ENCODE measurements at regions not wholly inside any gene's neighbourhood (a gene's known extent, or its start where the extent isn't known, plus 50 kb on each side); places are given as distances from the start of the nearest gene placed in this dataset.
"Not testable (repeated sequence)": the region's sequence is repeated elsewhere in the genome, so short reads cannot be mapped to it uniquely, and the experiment has no call there.

DNA sequence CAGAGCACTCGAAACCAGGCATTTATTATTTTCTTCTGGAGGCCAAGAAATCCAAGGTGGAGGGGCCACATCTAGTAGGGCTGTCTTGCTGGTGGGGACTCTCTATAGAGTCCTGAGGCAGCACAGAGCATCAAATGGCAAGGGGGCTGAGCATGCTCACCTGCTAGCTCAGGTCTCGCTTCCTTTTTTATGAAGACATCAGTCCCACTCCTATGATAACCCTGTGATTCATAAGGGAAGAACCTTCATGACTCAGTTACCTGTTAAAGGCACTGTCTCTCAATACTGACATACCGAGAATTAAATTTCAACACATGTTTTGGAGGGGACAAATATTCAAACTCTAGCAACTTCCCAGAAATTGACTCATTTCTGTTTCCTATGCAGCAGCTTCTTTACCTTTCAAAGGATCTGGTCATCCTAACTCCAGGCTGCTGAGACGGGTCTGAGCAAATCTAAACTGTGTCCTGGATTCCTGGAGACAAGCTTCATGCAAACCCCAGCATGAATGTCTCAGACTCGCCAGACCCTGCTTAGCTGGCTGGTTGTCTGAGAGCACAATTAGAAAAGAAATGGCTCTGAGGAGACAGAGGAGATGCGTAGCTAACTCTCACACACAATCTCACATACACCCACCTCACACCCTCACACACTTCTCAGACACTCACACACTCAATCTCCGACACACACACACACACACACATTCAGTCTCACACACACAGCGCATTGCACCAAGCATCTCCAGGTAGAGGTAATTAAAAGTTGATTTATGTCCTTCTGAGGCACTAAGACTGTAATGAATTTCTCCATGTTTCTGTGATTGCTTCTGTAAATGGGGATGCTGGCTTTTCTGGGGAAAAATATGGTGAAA is 280.8 kb downstream of the BCL2L11 start:
- H3K36me3 ChIP-seq; intact Hi-C loops (cut with DNase I; ENCODE audit: low total_unique reads); H3K4me1 ChIP-seq; H3K27ac ChIP-seq; DNase-seq; H3K9me3 ChIP-seq; H3K27me3 ChIP-seq; H3K4me3 ChIP-seq: not testable (repeated sequence)

DNA sequence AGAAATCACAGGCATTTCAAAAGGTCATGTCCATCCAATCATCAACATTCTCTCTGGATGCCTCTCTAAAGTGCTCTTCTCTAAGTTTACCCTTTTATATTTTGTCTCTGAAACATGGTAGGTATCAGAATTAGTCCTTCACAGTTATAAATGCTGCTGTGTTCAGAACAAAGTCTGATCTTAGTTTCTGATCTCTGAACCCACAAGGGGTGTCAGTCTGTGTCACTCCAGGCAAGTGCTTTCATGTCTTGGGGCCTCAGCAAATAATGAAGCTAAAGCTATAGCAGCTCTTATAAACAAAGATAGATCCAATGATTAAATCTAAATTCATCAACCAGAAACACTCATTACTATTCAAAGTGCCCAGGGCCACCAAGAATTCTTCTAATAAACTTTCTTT is 281.7 kb downstream of the BCL2L11 start:
- H3K36me3 ChIP-seq; H3K27me3 ChIP-seq; H3K4me1 ChIP-seq; DNase-seq; H3K9me3 ChIP-seq; H3K27ac ChIP-seq; intact Hi-C loops (cut with DNase I; ENCODE audit: low total_unique reads); H3K4me3 ChIP-seq: not testable (repeated sequence)

DNA sequence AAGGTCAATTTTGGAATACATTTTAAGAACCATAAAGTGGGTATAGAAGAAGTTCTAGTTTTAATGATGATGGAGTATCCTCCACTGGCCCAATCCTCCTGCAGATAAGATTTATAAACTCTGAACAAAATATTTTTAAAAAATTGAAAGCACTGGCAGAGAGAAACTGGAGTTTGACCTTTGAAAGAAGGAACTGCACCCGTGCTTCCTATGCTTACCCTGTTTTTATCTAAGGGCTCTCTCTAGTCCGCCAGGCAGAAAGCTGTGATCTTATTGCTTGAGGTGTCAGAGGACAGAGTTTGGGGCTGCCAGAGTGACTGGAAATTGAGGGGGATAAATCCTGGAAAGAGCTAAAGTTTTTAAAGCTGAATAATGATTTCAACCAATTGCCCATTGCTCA is 282.6 kb downstream of the BCL2L11 start:
- H3K4me3 ChIP-seq; H3K9me3 ChIP-seq; intact Hi-C loops (cut with DNase I; ENCODE audit: low total_unique reads); H3K27me3 ChIP-seq; H3K4me1 ChIP-seq; H3K36me3 ChIP-seq; DNase-seq; H3K27ac ChIP-seq: not testable (repeated sequence)

DNA sequence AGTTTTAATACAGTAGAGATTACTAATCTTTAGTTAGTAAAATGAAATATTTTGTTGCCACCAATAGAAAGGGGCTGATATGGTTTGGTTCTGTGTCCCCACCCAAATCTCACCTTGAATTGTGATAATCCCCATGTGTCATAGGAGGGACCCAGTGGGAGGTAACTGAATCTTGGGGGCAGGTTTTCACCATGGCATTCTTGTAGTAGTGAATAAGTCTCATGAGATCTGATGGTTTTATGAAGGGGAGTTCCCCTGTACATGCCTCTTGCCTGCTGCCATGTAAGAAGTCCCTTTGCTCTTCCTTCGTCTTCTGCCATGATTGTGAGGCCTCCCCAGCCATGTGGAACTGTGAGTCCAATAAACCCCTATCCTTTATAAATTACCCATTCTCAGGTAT is 285.9 kb downstream of the BCL2L11 start:
- intact Hi-C loops (cut with DNase I; ENCODE audit: low total_unique reads); H3K4me3 ChIP-seq; H3K4me1 ChIP-seq; H3K36me3 ChIP-seq; H3K27me3 ChIP-seq; H3K27ac ChIP-seq; H3K9me3 ChIP-seq; DNase-seq: not testable (repeated sequence)

DNA sequence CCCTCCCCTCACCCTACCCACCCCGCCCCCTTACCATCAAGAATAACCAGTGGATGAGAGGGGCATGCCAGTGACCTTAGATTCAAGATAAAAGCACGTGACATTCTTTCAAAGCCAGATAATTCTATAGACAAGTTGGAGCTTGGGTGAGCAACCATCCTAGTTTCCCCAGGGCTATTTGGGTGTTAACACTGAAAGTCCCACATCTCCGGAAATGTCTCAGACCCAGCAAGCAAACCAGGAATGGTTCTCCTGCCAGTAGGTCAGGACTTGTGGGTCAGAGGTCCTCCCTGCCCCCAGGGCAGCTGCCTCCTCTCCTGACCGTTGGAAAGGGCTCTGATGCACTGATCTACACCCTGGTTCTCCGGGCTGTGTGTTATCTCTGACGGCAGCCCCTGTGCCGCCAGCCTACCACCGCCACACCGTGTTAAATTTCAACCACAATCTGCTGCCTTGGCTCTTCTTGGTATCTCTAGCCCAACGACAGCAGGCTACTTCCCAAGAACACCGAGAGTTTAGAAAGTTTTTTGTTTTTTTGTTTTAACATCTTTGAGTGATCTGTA is 287.0 kb downstream of the BCL2L11 start:
- intact Hi-C loops (cut with DNase I; ENCODE audit: low total_unique reads); H3K9me3 ChIP-seq; H3K4me3 ChIP-seq; H3K36me3 ChIP-seq; H3K27ac ChIP-seq; H3K4me1 ChIP-seq; H3K27me3 ChIP-seq; DNase-seq: not testable (repeated sequence)

DNA sequence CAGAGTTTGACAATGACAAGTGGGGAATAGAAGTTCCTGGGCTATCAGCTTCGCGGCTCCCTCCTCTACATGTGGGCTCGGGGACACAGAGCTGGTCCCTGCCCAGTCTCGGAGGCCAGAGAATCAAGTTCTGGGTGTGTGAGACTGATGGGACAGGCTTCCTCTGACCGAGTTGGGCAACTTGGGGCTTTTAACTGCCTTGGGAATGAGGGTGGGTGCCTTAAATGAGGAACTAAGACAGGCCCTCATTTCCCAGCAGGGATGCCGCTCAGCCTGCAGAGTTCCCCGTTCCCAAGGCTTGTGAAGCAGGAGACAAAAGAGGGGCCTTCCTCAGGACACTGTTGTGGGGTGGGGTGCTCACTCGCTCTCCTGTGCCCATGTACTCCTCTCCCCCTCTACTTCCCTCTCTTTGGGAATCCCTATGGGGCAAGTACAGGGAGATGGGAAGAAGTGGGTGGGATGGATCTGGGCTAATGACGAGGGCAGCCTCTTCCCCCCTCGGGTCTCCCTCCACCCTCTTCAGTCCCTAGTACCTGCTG is 290.2 kb downstream of the BCL2L11 start:
- H3K9me3 ChIP-seq; H3K36me3 ChIP-seq; intact Hi-C loops (cut with DNase I; ENCODE audit: low total_unique reads); H3K27me3 ChIP-seq; H3K4me1 ChIP-seq; DNase-seq; H3K27ac ChIP-seq; H3K4me3 ChIP-seq: not testable (repeated sequence)

DNA sequence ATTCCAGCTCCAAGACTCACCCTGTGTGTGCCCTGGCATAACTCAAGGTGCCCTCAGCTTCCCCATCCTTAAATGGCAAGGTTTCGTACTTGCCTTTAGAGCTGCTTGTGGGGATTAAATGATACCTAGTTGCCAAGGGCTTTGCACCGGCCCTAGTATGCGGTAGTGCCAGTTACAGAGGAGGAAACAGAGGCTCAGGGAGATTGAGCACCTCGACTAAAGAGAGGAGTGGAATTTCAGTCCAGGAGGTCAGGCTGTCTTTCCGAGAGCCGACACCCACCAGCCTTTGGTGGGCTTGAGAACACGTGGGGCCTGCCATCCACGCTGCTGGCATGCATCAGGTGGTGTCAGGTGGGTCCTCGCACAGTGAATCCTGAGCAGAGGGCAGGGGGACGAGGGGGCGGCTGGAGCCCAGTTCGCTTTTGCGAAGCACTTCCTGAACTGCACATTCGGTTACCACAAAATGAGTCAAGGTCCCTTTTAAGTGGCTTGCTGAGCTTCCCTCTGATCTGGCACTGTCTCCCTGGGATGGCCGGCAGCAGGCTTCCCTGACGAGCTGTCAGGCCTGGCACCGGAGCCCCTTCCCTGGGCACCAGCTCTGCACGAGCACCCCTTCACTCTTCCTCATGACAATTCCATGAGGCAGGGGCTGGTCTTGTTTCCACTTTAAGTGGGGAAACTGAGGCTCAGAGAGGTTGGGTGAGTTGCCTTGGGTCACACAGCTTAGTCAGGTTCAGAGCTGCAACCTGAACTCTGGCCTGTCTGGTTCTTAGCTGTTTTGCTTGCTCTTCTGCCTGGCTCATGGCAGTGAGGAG is 291.4 kb downstream of the BCL2L11 start:
- H3K4me1 ChIP-seq; H3K4me3 ChIP-seq; H3K36me3 ChIP-seq; H3K27ac ChIP-seq; DNase-seq; H3K9me3 ChIP-seq; H3K27me3 ChIP-seq; intact Hi-C loops (cut with DNase I; ENCODE audit: low total_unique reads): not testable (repeated sequence)

DNA sequence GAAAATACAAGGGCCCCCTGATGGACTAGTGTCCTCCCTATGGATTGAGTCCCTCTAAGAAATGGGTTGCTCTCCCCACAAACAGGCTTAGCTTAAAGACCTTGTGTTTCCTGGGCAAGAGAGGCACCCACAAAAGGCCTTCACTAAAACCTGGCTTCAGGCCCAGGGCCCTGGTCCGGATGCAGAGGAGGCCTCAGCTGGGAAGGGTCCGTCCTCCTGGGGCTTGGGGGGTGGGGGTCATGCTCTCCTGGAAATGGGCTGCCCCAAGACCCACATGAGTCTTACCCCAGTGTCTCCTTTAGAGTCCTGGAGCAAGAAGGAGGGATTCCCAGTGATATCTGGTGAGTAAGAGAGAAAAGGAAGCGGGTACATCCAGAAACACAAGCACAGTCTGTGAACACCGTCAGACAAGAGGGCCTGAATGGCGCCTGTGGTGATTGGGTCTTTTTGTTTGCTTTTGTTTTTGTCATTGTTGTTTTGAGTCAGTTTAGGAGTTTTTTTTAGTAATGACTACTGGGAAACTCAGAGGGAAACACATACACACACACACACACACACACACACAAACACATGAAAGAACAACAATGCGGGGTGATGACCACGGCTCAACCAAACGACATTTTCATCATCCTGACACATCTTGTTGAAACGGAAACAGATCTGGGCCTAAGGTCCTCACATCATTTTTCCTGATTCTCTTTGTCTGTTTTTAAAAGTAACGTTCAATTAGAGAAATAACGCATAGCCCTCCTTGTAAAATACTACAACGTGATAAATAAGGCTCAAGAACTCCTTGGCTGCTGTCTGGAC is 292.3 kb downstream of the BCL2L11 start:
- intact Hi-C loops (cut with DNase I; ENCODE audit: low total_unique reads); H3K27ac ChIP-seq; H3K36me3 ChIP-seq; H3K27me3 ChIP-seq; H3K4me1 ChIP-seq; DNase-seq; H3K4me3 ChIP-seq; H3K9me3 ChIP-seq: not testable (repeated sequence)

DNA sequence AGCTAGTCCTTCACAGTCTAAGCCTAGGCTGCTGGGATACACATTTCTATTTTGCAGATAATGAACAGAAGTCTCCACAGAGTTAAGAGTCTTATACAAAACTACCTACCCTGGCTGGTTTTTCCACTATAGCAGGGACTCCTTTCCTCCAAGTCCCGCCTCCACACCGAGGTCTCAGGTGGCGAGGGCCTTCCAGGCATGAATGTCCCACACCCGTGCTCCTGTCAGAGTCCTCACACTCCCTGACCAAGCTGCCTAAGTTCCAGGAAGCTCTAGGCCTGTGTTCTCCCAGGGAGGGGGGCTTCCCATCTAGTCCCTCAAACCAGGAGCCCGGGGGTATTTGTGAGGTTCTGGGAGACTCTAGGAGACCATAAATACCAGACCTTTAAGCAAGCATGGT is 293.2 kb downstream of the BCL2L11 start:
- H3K27me3 ChIP-seq; DNase-seq; H3K4me3 ChIP-seq; H3K4me1 ChIP-seq; intact Hi-C loops (cut with DNase I; ENCODE audit: low total_unique reads); H3K27ac ChIP-seq; H3K9me3 ChIP-seq; H3K36me3 ChIP-seq: not testable (repeated sequence)

DNA sequence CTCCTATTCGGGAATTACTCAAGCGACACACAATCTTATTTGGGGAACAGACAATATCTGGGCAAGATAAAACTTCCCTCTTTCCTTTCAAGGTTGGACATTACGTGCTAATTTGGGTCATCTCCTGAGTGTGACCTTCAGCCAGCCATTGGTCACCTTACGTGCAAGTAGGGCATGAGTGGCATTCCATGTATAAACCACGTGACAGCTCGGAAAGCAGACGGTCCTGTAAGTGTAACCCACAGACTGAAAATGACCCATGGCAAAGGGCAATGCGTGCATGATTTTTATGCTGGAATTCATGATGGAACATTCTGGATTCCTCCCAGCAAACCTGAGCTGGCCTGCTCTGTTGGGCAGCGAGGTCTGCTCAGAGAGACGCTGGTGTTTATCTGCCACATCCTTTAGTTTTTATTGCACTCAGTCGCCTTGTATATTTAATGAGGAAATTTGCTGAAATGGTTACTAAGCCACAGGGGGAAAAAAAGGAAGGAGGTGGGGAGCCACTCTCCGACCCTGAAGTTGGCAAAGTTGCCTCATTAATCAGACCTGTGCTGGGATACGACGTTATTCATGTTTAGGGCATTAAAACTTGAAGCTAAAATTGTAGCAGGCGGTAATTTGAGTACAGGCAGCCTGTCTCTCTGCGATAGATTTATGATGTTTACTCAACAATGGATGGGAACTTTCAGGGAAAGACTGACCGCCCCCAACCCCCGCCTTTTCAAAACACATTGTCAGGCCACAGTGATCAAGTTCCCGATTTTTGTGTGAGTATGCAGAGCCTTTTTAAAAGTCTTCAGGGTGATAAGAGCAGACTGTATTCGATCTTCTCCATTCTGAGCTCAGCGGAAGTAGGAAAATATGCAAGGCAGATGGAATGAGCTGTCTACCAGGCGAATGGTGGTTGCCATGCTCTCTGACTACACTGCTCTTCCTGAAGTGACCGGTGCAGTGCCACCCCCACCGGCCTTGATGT is 295.3 kb downstream of the BCL2L11 start:
- H3K9me3 ChIP-seq; H3K4me1 ChIP-seq; H3K36me3 ChIP-seq; intact Hi-C loops (cut with DNase I; ENCODE audit: low total_unique reads); H3K27ac ChIP-seq; DNase-seq; H3K4me3 ChIP-seq; H3K27me3 ChIP-seq: not testable (repeated sequence)

DNA sequence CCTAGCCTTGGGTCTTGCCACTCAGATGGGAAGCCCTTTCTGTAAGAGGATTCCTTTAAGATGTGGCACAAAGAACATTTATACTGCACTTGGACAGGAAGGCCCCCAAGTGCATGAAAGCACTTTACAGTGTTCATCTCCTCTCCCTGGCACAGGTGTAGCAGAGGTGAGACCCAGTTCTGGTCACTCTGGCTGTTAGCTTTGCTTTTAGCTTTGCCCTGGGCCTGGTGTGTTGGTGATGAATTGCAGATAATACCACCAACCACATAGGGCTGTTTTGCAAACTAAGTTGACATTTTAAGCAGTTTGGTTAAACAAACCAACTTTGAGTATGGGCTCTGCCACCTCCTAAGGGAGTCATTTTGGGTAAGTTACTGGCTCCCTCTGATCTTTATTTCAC is 296.3 kb downstream of the BCL2L11 start:
- H3K9me3 ChIP-seq; H3K36me3 ChIP-seq; H3K27me3 ChIP-seq; H3K4me1 ChIP-seq; DNase-seq; intact Hi-C loops (cut with DNase I; ENCODE audit: low total_unique reads); H3K27ac ChIP-seq; H3K4me3 ChIP-seq: not testable (repeated sequence)

DNA sequence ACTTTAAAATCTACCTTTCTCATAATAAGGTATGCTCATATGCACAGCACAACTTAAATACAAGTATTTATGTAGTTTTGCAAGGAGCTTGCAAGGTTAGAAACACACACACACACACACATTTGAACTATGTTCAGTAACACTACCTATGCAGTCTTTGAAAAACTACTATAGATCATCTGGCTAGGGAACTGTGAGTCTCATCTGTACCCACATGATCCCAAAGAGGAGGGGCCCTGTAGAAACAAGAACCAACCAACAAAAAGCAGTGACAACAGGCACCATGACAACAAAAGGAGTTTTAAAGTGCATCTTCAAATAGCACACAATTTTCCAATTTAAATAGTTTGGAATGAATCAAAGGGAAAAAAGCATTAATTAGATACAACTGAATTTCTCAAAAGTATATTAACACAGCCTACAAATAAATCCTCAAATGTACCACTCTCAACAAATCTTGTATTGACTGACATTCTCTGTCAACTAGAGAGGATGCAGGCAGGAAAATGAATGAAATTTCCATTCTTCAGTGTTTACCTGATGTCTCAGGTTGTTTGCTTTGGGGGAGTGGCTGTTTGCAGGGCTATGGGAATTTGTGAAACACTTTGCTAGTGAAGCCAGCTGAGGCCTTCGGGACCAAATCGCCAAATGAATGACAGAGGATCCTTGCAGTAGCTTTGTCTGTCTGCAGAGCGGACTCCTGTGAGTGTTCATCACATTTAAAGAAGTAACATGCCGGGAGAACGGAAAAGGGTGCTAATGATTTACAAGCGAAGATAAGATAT is 297.6 kb downstream of the BCL2L11 start:
- H3K4me1 ChIP-seq; intact Hi-C loops (cut with DNase I; ENCODE audit: low total_unique reads); DNase-seq; H3K36me3 ChIP-seq; H3K4me3 ChIP-seq; H3K27ac ChIP-seq; H3K9me3 ChIP-seq; H3K27me3 ChIP-seq: not testable (repeated sequence)

All from tibial artery (tissue), 4 donors.